Upper lobe of right lung (tissue), 1 donor: ENCODE measurements at regions not wholly inside any gene's neighbourhood (a gene's known extent, or its start where the extent isn't known, plus 50 kb on each side); places are given as distances from the start of the nearest gene placed in this dataset.

Source experiments
- ATAC-seq: fragments of 200-7000 bp; cut with Tn5 transposase; one replicate; pipeline ENCODE4 v1.9.1; 2020; ENCODE audit warnings: mild to moderate bottlenecking, moderate library complexity
- DNase-seq: peaks from one replicate; pipeline ENCODE4 v3.0.0-alpha.2; 2020
- H3K27ac ChIP-seq: fragments of 200-600 bp; one replicate; pipeline ENCODE4 v1.8.0; 2022
- H3K27me3 ChIP-seq: fragments of 200-600 bp; one replicate; pipeline ENCODE4 v1.8.0; 2022; ENCODE audit warnings: mild to moderate bottlenecking
- H3K36me3 ChIP-seq: fragments of 200-600 bp; one replicate; pipeline ENCODE4 v1.8.0; 2022
- H3K4me1 ChIP-seq: fragments of 200-600 bp; one replicate; pipeline ENCODE4 v1.8.0; 2022
- H3K4me3 ChIP-seq: fragments of 200-600 bp; one replicate; pipeline ENCODE4 v1.8.0; 2022; ENCODE audit warnings: mild to moderate bottlenecking
- H3K9me3 ChIP-seq: fragments of 200-600 bp; one replicate; pipeline ENCODE4 v1.8.0; 2022
- intact Hi-C: fragments of 100-400 bp; cut with DNase I; formaldehyde crosslinking; loops from one replicate; pipeline ENCODE4 v1.11.0; 2022
- TF ChIP-seq, protein P1 (sequence below): fragments of 200-600 bp; IDR thresholded peaks from one replicate; pipeline ENCODE4 v1.8.0; 2022; ENCODE audit warnings: antibody characterized with exemption
- donor health status: DM: no; HTN: yes; CAD: no; lungs with severe emphysema.

DNA sequence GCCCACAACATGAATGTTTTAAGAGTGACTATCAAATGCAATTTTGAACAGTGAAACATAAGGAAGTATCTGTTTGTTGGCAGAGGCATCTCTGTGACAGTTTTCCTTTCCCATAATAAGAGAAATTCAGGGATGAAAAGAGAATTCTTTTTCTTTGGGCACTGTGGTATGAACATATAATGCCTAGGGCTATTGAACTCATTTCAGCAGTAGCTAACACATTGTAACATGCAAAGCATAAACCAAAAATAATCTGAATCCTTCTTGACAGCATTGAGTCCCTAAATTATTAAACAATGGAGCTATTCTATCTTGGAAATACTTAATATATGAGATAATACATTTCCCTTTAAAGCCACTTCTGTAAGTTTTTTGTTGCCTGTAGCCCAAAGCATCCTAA lies 633.0 kb upstream of the B3GALT2 start:
- TF ChIP-seq, protein P1, sequence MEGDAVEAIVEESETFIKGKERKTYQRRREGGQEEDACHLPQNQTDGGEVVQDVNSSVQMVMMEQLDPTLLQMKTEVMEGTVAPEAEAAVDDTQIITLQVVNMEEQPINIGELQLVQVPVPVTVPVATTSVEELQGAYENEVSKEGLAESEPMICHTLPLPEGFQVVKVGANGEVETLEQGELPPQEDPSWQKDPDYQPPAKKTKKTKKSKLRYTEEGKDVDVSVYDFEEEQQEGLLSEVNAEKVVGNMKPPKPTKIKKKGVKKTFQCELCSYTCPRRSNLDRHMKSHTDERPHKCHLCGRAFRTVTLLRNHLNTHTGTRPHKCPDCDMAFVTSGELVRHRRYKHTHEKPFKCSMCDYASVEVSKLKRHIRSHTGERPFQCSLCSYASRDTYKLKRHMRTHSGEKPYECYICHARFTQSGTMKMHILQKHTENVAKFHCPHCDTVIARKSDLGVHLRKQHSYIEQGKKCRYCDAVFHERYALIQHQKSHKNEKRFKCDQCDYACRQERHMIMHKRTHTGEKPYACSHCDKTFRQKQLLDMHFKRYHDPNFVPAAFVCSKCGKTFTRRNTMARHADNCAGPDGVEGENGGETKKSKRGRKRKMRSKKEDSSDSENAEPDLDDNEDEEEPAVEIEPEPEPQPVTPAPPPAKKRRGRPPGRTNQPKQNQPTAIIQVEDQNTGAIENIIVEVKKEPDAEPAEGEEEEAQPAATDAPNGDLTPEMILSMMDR, result no peak
- DNase-seq, result no peak
- Histone ChIP-seq H3K4me1 (no peaks in the 10 kb centered on the region), H3K36me3 (no peaks in the 10 kb centered on the region), H3K27ac (no peak overlapping the region), H3K27me3 (no peaks in the 10 kb centered on the region), H3K4me3 (no peak overlapping the region), H3K9me3 (no peaks in the 10 kb centered on the region)
- intact Hi-C loops, result no loop called here
- ATAC-seq, result no peak

DNA sequence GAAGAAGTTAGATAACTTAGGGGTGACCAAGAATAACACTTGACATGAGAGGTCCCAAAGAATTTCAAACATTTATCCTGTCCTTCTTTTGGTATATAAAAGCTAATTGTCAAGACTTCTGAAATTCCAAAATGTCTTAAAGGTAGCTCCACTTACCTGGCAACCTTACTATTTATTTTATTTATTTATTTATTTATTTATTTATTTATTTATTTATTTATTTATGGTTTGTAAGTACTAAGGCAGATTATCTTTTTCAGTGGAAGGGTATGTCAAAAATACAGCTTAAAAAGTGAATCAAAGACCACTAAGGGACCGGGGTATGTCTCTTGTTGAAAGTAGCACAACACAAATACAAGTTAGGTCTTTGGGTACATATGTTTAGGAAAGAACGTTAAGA lies 620.8 kb upstream of the B3GALT2 start:
- Histone ChIP-seq H3K4me1 (no peaks in the 10 kb centered on the region), H3K27me3 (no peaks in the 10 kb centered on the region), H3K27ac (no peak overlapping the region), H3K4me3 (no peak overlapping the region), H3K9me3 (no peaks in the 10 kb centered on the region), H3K36me3 (no peaks in the 10 kb centered on the region)
- DNase-seq, result no peak
- intact Hi-C loops, result no loop called here
- TF ChIP-seq, protein P1, result no peak
- no peak for ATAC-seq

DNA sequence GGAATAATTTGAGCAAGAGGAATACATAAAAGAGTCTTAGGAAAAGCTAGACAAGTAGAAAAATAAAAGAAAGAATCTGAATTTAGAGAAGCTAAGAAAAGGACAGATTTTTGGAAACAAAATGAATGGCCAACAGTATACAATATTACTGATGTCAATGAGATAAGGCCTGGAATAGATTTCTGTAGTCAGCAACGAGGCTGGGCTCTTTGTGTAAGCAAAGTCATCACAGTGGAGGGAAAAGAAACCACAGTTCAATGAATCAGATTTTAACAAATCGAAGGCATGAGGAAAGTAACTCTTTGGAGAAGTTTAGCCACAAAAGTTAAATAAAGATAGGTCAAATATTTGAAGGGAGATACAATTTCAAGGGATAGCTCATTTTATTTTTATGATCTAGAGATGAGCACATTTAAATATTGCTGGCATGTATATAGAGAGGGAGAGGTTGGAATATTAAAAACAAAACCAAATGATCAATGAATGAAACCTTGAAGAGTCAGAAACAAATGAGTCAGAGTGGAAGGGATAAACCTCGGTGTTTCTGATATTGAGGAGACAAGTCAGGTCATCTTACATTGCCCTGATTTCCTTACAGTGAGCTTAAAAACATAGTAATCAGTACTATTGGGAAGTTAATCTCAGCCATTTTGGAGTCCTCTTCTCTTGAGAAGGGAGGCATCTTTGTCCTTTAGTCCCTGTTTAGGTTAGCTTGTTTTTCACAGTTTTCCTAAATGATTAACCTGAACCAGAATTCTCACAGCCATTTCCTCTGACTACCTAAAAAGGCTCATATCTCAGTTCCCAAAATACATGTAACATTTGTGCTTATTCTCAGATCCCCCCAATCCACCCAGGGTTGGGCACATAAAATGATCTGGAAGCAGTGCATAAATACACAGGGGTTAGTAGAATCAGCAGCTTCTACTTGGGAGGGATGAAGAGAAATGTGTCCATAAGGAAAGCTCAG lies 620.0 kb upstream of the B3GALT2 start:
- DNase-seq (no peak), ATAC-seq (no peak)
- intact Hi-C loops, result no loop called here
- no peaks in the 10 kb centered on the region for H3K36me3 ChIP-seq
- H3K4me1 ChIP-seq, result no peaks in the 10 kb centered on the region
- H3K27ac ChIP-seq, result no peak overlapping the region
- H3K4me3 ChIP-seq, result no peak overlapping the region
- H3K27me3 ChIP-seq, result no peaks in the 10 kb centered on the region
- TF ChIP-seq, protein P1, result no peak
- no peaks in the 10 kb centered on the region for H3K9me3 ChIP-seq

DNA sequence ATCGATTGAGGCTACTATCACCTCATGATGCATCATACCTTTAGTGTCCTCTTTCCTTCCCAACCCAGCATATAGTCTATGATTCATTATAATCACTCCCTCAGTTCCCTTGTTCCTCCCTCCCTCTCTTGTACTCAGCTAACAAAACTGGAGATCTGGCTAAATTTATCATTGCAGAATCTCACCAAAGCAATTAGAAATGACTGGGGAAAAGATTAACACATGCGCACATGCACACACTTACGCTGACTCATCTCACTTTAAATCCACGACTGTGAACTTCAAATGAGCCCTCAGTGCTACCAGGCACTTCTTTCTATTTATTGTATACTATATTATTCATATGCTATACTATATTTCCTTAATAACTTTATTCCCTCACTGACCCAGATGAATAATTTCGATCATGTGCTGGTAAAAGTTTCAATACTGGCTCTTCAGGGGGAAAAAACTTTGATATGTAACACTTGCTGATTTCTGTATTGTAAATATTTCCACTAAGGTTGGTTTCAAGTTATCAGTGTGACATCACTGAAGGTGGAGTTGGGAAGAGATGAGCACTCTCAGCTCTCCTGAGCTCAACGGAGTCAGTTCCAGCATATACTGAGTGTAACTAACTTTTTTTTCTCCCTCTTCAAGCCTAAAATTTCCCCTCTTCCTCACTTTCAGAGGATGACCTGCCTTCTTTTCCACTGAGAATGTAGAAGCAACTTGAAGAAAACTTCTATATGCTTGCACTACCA lies 613.7 kb upstream of the B3GALT2 start:
- H3K9me3 ChIP-seq, result no peaks in the 10 kb centered on the region
- no peak for ATAC-seq
- no peak for DNase-seq
- no peak overlapping the region for H3K4me3 ChIP-seq
- H3K36me3 ChIP-seq, result no peaks in the 10 kb centered on the region
- TF ChIP-seq, protein P1, result no peak
- no peaks in the 10 kb centered on the region for H3K4me1 ChIP-seq
- no peaks in the 10 kb centered on the region for H3K27me3 ChIP-seq
- H3K27ac ChIP-seq, result no peak overlapping the region
- intact Hi-C loops, result no loop called here

DNA sequence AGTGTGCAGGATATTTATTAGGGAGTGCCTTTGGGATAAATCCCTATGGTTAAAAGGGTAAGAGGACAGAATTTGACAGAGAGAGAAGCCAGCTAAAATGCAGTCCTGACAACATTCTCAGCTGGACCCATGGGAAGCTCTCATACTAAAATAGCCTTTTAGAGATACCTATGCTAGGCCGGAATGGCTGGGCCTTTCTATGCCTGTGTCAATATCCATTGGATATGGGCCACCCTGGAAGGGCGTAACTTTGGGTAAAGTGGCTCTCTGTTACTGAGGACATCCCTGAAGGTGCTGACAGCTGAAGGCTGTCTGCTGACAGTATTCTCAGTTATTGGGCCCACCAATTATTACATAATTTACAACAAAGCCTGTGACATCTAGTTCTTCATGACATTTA lies 613.0 kb upstream of the B3GALT2 start:
- H3K36me3 ChIP-seq, result no peaks in the 10 kb centered on the region
- no peak for ATAC-seq
- no peak overlapping the region for H3K4me3 ChIP-seq
- intact Hi-C loops, result no loop called here
- TF ChIP-seq, protein P1, result no peak
- no peaks in the 10 kb centered on the region for H3K9me3 ChIP-seq
- no peaks in the 10 kb centered on the region for H3K27me3 ChIP-seq
- no peak overlapping the region for H3K27ac ChIP-seq
- H3K4me1 ChIP-seq, result no peaks in the 10 kb centered on the region
- no peak for DNase-seq
